NCI-H2107 treated with DMSO at 0.1 percent for 48 hours (cell line): ENCODE measurements at regions not wholly inside any gene's neighbourhood (a gene's known extent, or its start where the extent isn't known, plus 50 kb on each side); places are given as distances from the start of the nearest gene placed in this dataset.

Source experiments
- DNase-seq: peaks from one replicate; lab custom pipeline; 2025; ENCODE audit not compliant: unreplicated experiment; lab: John Stamatoyannopoulos, UW

DNA sequence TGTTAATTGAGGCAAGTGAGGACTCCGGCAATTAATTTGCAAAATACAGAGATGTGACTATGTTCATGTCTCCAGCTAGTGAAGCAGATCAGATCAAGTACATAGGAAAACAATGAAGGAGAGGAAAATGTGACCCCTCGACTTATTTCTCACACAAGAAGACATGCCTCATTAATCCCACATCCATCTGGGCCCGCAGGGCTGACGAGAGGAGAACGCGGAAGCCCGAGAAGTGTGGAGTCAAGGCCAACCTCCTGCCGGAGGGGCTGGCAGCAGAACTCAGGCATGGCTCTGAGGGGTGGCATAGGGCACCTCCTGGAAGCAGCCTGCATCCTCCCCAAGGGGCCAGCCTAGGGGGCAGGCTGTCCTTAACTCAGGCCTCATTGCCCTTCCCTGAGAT, 54.4 kb downstream of the ZNF503 start:
- DNase-seq, result no peak

DNA sequence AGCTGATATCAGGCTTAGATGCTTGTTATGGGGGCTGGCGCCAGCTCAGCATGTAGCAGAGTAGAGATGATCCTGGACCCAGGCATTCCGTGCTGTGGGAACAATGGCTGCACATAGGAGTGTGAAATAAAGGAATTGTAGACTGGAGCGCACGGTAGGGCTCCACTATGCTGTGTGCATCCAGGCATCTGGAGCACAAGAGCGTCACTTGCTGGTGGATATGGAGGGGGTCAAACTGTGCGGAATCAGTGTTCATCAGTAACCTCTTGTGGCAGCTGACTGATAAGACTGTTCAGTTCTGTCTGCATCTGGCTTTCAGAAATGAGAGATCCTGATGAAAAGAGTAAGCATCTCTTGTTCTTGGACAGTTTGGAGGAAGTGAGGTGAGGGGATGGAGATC, 55.8 kb downstream of the ZNF503 start:
- no peak for DNase-seq

DNA sequence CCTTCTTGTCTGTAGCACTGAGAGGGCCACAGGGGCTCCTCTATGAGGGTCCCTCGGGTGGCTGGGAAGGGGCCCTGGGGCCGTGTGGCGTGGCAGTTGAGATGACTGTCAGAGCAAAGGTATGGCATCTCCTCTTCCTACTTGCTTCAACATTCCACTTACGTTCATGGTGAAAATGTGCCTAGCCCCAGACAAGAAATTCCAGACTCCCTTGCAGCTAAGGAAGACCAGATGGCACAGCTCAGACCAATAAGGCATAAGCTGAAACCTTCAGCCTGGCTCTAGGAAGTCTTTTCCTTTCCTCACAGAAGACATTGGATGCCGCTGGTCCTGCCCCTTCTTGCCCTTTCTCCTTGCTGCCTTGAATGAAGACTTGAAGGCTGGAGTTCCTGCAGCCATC, 57.4 kb downstream of the ZNF503 start:
- no peak for DNase-seq

DNA sequence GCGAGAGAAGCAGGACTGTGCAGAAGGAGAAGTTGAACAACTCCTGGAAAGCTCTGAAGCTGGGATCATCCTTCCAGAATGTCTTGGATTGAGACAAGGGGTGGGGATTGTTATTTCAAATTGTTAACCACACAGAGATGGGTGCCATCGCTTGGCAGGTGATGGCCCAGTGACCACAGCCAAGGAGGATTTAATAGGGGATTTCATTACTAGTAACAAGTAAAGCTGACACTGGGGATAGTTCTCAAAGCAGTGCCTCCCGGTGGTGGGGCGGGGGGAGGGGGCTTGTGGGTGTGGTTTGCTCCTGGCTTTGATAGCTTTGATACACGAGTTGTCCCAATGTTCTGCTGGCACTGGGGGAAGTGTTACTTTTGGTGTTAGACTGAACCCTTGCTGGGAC, 59.2 kb downstream of the ZNF503 start:
- no peak for DNase-seq

DNA sequence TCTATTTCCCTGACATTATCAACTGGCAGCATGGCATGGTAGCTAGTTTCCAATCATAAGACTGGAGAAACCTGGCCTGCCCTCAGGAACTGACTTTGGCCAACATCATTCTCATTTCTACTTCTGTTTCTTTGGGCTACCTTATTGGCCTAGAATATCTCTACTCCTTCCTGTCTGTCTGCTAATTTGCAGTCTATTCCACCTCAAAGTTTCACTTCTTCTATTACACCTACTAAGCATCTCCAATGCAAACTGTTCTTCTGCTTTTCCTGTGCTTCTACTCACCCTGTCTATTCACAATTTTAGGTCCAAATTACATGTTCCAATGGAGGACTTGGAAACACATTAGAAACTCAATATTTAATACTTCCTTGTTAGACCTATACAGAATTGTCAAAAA, 65.6 kb downstream of the ZNF503 start:
- no peak for DNase-seq

DNA sequence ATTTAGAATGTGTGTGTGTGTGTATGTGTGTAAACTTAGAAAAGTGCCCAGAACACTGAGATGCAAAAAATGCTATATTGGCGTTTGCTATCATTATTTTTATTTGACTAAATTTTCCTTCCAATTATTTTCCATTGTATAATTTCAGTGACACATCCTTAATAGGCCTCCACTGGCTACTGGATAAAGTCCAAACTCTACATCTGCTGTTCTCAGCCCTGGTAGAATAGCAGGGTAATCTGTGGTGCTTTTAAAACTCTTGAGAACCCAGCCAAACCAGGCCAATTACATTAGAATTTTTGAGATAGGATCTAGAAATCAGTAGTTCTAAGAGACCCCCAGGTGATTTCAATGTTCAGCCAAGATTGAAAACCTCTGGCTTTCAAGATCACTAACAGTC, 66.4 kb downstream of the ZNF503 start:
- DNase-seq, result no peak

DNA sequence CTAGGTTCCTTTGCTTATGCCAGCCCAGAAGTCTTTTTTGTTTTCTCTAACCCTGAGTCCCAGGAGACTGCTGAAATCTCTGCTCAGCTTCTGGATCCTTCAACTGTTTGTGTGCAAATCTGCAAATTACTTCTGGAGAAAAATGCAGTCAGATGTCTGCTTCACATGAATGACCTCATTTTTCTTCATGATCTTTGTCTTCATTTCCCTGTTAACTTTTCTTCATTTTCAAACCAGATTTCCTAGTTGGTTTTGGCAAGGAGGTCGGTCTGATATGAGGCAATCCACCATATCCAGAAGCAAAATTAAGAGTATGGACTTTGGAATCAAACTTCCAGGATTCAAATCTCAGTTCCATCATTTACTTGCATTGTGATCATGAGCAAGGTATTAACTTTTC, 66.8 kb downstream of the ZNF503 start:
- no peak for DNase-seq

DNA sequence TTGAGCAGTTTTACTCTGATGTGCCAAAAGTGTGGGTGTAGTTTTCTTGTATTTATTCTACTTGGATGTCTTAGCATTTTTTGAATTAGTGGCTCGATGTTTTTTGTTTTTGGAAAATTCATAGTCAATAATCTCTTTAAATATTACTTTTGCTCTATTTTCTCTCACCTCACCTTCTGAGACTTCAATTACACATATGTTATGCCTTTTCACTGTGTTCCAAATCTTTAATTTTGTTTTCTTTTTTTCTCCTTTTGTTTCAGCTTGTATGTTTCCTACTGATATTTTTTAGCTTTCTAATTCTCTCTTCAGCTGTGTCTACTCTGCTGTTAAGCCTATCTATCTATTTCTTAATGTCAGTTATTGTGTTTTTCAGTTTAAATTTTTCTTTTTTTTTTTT, 69.5 kb downstream of the ZNF503 start:
- DNase-seq, result no peak

DNA sequence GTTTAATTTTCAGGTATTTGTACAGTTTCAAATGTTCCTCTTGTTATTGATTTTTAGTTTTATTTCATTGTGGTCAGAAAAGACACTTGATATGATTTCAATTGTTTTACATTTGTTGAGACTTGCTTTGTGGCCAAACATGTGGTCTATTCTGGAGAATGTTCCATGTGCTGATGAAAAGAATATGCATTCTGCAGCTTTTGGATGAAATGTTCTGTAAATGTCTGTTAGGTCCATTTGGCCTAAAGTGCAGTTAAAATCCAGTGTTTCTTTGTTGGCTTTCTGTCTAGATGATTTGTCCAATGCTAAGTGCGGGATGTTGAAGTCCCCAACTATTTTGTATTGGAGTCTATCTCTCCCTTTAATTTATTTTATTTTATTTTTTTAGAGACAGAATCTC, 70.5 kb downstream of the ZNF503 start:
- no peak for DNase-seq

DNA sequence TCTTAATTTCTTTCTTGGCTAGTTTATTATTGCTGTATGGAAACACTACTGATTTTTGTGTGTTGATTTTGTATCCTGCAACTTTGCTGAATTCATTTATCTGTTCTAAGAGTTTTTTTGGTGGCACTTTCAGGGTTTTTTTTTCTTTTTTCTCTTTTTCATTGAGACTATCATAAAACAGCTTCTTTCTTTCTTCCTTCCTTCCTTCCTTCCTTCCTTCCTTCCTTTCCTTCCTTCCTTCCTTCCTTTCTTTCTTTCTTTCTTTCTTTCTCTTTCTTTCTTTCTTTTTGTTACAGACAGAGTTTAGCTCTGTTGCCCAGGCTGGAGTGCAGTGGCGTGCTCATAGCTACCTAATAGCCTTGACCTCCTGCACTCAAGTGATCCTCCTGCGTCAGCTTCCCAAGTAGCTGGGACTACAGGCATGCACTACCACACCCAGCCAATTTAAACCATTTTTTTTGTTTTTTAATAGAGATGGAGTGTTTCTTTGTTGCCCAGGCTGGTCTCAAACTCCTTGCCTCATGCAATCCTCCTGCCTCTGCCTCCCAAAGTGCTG, 72.3 kb downstream of the ZNF503 start:
- DNase-seq, result no peak

DNA sequence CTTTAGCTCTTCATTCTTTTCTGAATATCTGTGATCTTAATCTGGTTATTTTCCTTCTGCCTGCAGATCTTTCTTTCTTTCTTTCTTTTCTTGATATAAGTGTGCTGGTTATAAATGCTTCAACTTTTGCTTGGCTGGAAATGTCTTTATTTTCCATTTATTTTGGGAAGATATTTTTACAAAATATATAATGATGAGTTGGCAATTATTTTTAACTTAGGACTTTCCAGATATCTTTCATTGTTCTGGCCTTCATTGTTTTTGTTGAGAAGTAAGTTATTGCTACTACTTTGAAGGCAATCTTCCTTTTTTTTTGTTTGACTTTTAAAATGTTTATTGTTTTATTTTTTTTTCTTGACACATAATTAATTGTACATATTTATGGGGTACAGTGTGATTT, 75.3 kb downstream of the ZNF503 start:
- DNase-seq, result no peak

DNA sequence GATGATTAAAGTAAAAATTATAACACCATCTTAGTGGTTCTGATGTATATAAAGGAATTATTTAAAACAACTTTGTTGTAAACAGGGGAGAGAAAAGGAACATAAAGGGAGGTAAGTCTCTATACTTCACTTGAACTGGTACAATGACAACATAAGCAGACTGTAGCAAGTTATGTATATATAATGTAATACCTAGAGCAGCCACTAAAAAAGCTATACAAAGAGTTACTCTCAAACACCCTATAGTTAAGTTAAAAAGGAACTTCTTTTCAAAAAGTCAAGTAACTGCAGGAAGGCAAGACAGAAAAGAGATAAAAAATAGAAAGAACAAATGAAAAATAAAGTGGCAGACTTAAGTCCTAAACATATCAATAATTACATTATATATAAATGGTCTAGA, 82.3 kb downstream of the ZNF503 start:
- no peak for DNase-seq

DNA sequence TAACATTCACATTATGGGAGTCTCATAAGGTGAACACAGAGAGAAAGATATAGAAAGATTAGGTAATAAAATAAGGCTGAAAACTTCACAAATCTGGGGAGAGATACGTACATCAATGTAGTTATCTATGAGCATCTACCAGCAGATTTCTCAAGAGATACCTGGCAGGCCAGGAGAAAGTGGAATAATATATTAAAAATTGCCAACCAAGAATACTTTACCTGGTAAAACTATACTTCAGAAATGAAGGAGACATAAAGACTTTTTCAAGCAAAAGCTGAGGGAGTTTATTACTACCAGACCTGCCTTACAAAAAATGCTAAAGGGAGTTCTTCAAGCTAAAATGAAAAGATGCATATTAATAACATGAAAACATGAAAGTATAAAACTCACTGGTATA, 78.8 kb upstream of the COMTD1 start:
- DNase-seq, result no peak

DNA sequence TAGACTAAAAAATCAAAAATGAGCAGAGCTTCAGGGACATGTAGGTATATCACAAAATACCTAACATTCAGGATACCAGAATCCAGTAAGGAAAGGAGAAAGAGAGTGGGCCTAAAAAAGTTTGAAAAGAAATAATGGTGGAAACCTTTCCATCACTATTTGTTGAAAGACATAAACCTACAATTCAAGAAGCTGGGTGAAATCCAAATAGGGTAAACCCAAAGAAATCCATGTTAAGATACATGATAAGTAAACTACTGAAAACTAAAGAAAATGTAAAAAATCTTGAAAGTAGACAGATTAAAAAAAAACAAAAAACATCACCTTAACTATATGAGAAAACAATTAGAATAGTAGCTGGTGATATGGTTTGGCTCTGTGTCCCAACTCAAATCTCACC, 76.7 kb upstream of the COMTD1 start:
- DNase-seq, result no peak

DNA sequence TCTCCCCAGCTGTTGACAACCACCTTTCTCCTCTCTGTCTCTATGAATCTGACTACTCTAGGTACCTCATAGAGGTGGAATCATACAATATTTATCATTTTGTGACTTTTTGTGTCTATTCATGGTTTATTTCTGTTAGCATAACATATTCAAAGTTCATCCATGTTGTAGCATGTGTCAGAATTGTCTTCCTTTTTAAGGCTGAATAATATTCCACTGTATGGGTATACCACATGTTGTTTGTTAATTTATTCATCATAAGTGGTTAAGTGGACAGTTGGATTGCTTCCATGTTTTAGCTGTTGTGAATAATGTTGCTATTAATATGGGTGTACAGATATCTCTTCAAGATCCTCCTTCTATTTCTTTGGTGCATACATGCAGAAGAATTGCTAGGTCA, 69.9 kb upstream of the COMTD1 start:
- DNase-seq, result no peak

DNA sequence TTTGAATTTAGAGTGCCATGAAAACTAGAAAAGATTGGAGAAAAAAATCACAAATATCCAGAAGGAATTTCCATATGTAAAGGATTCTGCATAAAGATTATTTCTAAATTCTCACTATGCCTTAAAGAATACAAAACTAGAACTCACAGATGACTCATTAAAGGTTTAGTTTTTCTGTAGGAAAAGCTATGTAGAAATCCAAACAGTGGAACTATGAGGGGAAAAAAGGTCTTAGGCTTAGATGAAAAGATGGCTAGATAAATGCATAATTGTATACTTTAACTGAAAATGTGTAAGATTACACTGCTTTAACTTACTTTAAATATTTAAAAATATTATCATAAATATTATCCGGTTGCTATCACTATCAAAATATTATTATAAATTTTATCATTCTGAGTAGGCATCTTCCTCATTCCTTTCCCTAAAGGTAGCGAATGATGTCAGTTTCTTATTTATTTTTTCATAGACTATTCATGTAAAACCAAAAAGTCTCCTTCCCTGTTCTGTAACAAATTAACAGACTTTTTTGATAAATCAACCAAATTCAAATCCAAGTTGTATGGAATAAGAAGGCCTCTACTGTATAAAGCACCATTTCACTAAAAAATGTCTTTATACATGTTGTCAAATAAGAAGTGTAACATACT, 69.1 kb upstream of the COMTD1 start:
- no peak for DNase-seq

DNA sequence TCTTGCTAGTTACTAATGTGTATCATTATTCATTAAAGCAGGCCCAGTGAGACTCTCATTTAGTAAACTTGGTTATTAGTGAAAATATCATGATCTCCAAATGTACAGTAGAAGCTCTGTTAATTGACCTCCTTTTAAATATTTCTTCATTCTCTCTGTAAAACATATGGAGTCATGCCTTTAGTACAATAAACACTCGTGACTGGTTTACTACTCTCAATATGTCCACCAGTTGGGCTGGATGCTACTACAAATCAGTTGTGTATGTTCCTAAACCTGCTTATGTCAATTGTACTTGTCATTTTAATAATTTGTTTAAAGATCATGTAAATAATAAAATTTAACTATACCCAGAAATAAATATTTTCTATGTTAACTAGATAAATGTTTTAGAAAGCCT, 68.6 kb upstream of the COMTD1 start:
- no peak for DNase-seq

DNA sequence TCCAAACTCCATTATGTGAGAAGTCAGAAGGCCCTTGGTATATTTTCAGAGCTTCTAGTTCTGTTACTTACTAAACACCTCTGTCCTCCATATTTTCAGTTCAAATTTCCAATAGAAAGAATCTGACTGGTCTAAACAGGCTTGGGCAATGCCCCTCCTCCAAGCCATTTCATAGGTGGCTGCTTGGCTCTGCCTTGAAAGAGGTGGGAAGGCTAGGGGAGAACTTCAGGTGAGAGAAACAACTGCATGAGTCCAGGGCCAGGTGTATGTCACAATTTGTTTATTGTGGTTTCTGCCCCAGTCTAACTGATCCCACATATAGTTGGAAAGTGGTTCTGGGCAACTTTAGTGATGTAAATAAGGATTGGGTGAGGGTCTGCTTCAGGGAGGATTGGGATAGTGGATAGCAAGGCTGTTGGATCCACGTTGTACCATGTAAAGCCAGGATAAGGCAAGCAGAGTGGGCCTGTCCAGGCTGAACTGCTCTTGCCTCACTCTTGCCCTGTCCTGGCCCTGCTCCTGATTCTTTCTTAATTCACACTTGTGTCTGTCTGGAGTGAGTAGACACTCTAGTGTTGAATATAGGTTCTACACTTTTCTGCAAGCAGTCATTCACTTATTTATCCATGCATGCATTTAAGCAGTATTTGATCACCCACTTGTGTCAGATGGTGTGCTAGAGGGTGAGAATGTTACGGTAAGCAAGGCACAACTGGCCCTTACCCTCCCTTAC, 67.5 kb upstream of the COMTD1 start:
- no peak for DNase-seq

DNA sequence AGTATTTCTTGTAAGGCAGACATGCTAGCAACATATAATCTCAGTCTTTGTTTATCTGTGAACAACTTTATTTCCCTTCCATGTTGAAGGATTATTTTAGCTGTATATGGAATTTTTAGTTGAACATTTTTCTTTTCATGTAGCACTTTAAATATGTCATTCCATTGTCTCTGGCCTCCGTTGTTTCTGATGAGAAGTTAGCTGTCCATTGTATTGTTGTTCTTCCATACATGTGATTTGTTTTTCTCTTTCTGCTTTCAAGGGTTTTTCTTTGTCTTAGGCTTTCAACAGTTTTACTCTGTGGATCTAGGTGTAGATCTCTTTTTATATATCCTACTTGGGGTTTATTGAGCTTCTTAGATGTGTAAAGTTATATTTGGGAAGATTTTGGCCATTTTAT, 66.3 kb upstream of the COMTD1 start:
- no peak for DNase-seq

DNA sequence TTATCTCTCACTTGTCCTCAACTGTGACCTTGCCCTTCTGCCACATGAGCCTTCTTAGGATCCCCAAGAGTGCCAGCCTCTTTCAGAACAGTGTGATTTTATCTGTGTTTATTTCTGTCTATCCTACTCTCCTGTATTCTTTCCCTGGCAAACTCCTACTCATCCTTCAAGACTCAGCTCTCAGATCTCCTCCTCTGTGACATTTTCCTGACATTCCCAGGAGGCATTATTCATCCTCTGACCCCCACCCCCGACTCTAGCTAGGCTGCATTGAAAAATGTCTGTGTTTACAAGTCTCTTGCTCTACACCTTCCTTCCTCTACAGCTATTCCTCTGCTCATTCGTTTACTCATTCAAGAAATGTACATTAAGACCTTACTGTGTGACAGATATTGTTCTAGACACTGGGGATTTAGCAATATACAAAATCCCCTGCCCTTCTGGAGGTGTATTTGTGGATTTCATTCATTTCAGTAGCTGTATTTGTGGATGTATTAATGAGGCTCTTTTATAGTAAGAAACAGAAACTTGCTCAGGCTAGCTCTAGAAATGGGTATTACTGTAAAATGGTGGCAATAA, 61.4 kb upstream of the COMTD1 start:
- DNase-seq, result no peak

DNA sequence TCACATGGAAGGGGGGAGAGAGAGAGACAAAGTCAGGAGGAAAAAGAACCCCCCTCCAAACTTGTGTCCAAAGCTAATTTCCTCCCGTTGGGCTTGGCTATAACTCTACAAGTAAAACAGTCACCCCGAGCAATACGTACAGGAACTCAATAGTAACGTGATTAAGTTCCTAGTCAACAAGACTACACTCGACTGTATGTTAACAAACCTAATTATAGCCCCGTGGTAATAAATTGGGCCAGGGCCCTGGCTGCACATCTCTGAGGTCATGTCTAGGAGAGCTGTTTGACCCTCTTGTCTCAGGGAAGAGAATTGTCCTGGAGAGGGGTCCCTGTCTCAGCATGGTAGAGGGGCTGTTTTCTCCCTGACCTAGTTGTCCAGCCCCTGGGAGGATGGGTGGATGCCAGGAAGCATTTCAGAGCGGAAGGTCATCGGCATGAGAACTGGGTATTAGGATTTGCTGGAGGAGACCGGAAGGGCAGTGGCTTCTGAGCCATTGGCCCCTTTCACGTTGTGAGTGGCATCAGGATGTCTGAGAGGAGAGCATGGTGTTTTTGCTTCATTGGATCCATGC, 60.2 kb upstream of the COMTD1 start:
- DNase-seq, result no peak
